Calu3 (cell line): ENCODE measurements at regions not wholly inside any gene's neighbourhood (a gene's known extent, or its start where the extent isn't known, plus 50 kb on each side); places are given as distances from the start of the nearest gene placed in this dataset.

Experiments
- BruUV-seq: library from RNA; stranded (reverse); fragments of 400-500 nt; replicated peaks from 2 replicates; lab custom pipeline; 2021; lab: Mats Ljungman, UMichigan
- CTCF ChIA-PET: fragments of 300-600 bp; sonication (Branson Sonifier 250); formaldehyde crosslinking; loops from one replicate; lab custom pipeline; 2022; ENCODE audit warnings: antibody characterized with exemption; lab: Charles Lee
- DNase-seq: peaks from one replicate; pipeline ENCODE4 v3.0.0; 2022
- H3K27ac Mint-ChIP-seq: one replicate; pipeline ENCODE4 v1.8.0; 2022; ENCODE audit warnings: mixed read lengths; ENCODE audit not compliant: unreplicated experiment
- H3K27me3 Mint-ChIP-seq: one replicate; pipeline ENCODE4 v1.8.0; 2022; ENCODE audit warnings: mixed read lengths; ENCODE audit not compliant: unreplicated experiment
- H3K36me3 Mint-ChIP-seq: one replicate; pipeline ENCODE4 v1.8.0; 2022; ENCODE audit warnings: mild to moderate bottlenecking, moderate library complexity, mixed read lengths; ENCODE audit not compliant: insufficient read depth, unreplicated experiment
- H3K4me1 Mint-ChIP-seq: one replicate; pipeline ENCODE4 v1.8.0; 2022; ENCODE audit warnings: mild to moderate bottlenecking, low read depth, mixed read lengths; ENCODE audit not compliant: unreplicated experiment
- H3K4me3 Mint-ChIP-seq: one replicate; pipeline ENCODE4 v1.8.0; 2022; ENCODE audit warnings: mild to moderate bottlenecking, low read depth, moderate library complexity, mixed read lengths; ENCODE audit not compliant: unreplicated experiment
- H3K9me3 Mint-ChIP-seq: one replicate; pipeline ENCODE4 v1.8.0; 2022; ENCODE audit warnings: low read depth, mixed read lengths; ENCODE audit not compliant: unreplicated experiment
- intact Hi-C: fragments of 100-400 bp; cut with micrococcal nuclease; formaldehyde crosslinking; loops from one replicate; pipeline ENCODE4 v1.10.0; 2022; ENCODE audit not compliant: unreplicated experiment
- TF ChIP-seq, protein P1 (sequence below): fragments of 200-600 bp; IDR thresholded peaks from one replicate; pipeline ENCODE4 v1.8.0; 2022; ENCODE audit warnings: antibody characterized with exemption; ENCODE audit not compliant: unreplicated experiment

DNA sequence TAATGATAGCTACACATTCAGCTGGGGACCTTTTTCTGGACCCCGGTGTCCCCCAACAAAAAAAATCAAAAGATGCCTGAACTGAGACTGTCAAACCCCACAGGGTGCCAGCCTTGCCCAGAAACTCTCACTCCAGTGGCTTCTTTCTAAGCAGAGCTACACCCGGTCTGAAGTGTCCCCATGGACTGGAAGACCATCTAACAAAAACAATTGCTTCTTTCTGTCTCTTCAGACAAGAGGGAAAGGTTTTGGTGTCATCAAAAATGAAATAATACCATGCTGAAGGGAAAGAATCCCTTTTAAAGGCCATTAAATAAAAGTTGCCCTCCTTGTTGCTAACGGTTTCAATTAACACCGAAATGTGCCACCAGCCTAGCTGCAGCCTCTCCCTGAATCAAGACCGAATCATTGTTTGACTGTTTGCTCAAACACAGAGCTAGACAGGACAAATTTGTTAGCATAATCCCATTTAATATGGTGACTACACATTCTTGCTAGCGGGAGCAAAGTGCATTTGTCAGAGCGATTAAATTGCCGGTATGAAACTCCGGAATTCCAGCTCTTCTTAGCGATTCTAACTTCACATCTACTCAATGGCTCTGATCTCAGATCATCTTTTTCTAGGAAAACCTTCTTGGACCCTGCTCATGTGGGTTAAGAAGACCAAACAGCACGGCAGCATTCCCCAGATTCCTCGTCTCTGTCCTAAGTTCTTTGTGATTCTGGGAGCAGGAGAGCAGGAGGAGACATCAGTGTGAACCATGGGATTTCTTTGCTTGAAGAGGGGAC lies 397.5 kb upstream of the PRKCQ start:
- H3K4me3 Mint-ChIP-seq, result no peak overlapping the region
- intact Hi-C loops, result loop anchor here (5.0 kb wide), 1 partner anchor 310 kb away; no protein-coding TSS in a partner anchor
- H3K36me3 Mint-ChIP-seq, result no peaks in the 10 kb centered on the region
- no TSS peak for BruUV-seq
- no peaks in the 10 kb centered on the region for H3K9me3 Mint-ChIP-seq
- DNase-seq, result no peak
- TF ChIP-seq, protein P1, sequence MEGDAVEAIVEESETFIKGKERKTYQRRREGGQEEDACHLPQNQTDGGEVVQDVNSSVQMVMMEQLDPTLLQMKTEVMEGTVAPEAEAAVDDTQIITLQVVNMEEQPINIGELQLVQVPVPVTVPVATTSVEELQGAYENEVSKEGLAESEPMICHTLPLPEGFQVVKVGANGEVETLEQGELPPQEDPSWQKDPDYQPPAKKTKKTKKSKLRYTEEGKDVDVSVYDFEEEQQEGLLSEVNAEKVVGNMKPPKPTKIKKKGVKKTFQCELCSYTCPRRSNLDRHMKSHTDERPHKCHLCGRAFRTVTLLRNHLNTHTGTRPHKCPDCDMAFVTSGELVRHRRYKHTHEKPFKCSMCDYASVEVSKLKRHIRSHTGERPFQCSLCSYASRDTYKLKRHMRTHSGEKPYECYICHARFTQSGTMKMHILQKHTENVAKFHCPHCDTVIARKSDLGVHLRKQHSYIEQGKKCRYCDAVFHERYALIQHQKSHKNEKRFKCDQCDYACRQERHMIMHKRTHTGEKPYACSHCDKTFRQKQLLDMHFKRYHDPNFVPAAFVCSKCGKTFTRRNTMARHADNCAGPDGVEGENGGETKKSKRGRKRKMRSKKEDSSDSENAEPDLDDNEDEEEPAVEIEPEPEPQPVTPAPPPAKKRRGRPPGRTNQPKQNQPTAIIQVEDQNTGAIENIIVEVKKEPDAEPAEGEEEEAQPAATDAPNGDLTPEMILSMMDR, result no peak
- no peak overlapping the region for H3K27ac Mint-ChIP-seq
- peaks cover 84% of the 10 kb centered on the region for H3K27me3 Mint-ChIP-seq
- CTCF ChIA-PET, result interaction anchor here (0.7 to 0.8 kb wide), 2 partner anchors 9 to 431 kb away, joined by 3 read pairs; no protein-coding TSS in a partner anchor
- H3K4me1 Mint-ChIP-seq, result no peaks in the 10 kb centered on the region

DNA sequence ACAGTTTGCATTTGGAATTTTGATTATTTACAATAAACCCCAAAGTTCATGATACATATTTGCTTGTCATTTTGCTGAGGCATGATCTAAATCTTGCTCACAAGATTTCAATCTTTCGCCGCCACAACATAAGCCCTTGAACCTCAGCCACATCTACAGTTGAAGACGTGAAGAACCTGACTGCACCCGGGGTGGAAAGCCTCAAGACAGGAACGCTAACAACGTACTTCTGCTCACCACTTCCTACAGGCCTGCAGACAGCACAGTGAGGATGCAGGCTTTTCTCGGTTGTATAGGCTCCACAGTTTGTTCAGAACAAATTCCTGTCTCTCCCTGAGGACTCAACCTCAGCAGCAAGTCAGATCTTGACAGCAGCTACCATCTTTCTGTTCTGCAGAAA lies 393.8 kb upstream of the PRKCQ start:
- no peak overlapping the region for H3K4me3 Mint-ChIP-seq
- no peak for DNase-seq
- H3K27me3 Mint-ChIP-seq, result peaks cover 100% of the 10 kb centered on the region
- H3K4me1 Mint-ChIP-seq, result no peaks in the 10 kb centered on the region
- TF ChIP-seq, protein P1, result no peak
- CTCF ChIA-PET, result no interaction called here
- no peaks in the 10 kb centered on the region for H3K9me3 Mint-ChIP-seq
- no peaks in the 10 kb centered on the region for H3K36me3 Mint-ChIP-seq
- BruUV-seq, result no TSS peak
- intact Hi-C loops, result no loop called here
- H3K27ac Mint-ChIP-seq, result no peak overlapping the region

DNA sequence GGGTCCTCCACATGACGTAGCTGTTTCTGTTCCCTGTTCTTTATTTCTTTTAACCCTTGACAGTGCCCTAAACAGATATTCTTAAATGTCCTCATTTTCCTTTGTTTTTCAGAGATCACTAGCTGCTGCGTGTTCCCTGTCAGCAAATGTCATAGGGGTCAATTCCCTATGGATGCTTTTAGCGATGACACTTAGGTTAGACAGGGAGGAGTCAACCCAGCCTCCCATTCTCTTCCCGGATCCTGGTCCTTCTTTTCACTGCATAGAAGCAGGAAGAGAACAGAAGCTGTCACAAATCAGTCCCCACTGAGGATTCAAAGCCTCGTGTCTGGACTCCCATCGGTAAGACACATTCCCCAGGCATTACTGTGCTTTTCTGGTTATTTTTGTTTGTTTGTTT lies 392.1 kb upstream of the PRKCQ start:
- TF ChIP-seq, protein P1, result no peak
- DNase-seq, result no peak
- CTCF ChIA-PET, result no interaction called here
- intact Hi-C loops, result no loop called here
- Mint-ChIP-seq H3K27me3 (peaks cover 100% of the 10 kb centered on the region), H3K27ac (no peak overlapping the region), H3K9me3 (no peaks in the 10 kb centered on the region), H3K36me3 (no peaks in the 10 kb centered on the region), H3K4me3 (no peak overlapping the region), H3K4me1 (no peaks in the 10 kb centered on the region)
- no TSS peak for BruUV-seq

DNA sequence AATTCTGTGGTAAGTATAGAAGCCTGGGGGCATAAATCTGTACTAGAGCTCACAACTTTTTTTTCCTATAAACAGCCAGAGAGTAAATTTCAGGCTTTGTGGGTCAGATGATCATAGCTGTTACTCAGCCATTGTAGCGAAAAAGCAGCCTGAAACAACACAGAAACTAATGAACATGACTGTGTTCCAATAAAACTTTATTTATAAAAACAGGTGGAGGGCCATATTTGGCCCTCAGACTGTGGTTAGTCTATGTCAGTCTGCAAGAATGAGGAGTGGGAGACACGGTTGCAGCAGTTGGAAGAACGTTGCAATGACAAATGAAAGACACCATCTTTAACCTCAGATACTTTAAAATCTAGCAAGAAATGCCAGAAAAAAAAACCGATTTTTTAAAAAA lies 389.6 kb upstream of the PRKCQ start:
- Mint-ChIP-seq H3K36me3 (no peaks in the 10 kb centered on the region), H3K27ac (no peak overlapping the region), H3K27me3 (peaks cover 96% of the 10 kb centered on the region), H3K9me3 (peaks cover 3% of the 10 kb centered on the region), H3K4me1 (no peaks in the 10 kb centered on the region), H3K4me3 (no peak overlapping the region)
- BruUV-seq, result no TSS peak
- CTCF ChIA-PET, result interaction anchor here (1.8 kb wide), 1 partner anchor 11 kb away, joined by 4 read pairs; no protein-coding TSS in a partner anchor
- DNase-seq, result no peak
- intact Hi-C loops, result no loop called here
- TF ChIP-seq, protein P1, result no peak
